RWPE1 (cell line): ENCODE measurements at regions not wholly inside any gene's neighbourhood (a gene's known extent, or its start where the extent isn't known, plus 50 kb on each side); places are given as distances from the start of the nearest gene placed in this dataset.

ENCODE experiments used
- CTCF ChIA-PET: fragments of 350-600 bp; sonication (Branson Sonifier 250); formaldehyde crosslinking; extraction: SDS; loops from one replicate; lab custom pipeline; 2021; lab: Yijun Ruan, JAX
- POLR2A ChIA-PET: fragments of 400-600 bp; formaldehyde crosslinking; extraction: SDS; loops from one replicate; lab custom pipeline; 2020; ENCODE audit warnings: antibody characterized with exemption; ENCODE audit not compliant: low non-redundant PET; lab: Yijun Ruan, JAX
- DNase-seq: peaks from one replicate; pipeline ENCODE4 v3.0.0; 2012; ENCODE audit warnings: low spot score
- H3K27ac ChIP-seq: fragments of 450-650 bp; 2 replicates; pipeline ENCODE4 v1.5.1; 2017
- CTCF ChIP-seq: fragments of 450-650 bp; conservative IDR thresholded peaks from 2 replicates; pipeline ENCODE4 v1.5.1; 2017; ENCODE audit warnings: low read depth, mild to moderate bottlenecking

- no peak for TF ChIP-seq CTCF
- H3K27ac ChIP-seq = no peak overlapping the region
- ChIA-PET POLR2A (no interaction called here), CTCF (no interaction called here)
- DNase-seq = no peak
Measured at GRCh38 chr2:15869396-15869795, 71.0 kb upstream of the MYCN start.

- no peak for TF ChIP-seq CTCF
- POLR2A ChIA-PET = no interaction called here
Measured at GRCh38 chr2:15869871-15870270, 70.5 kb upstream of the MYCN start.

GRCh38 chr2:15870565-15870964 lies 69.8 kb upstream of the MYCN start:
- ChIA-PET POLR2A (no interaction called here), CTCF (interaction anchor here (0.6 to 0.7 kb wide), 2 partner anchors 100 to 617 kb away, joined by 4 read pairs; no protein-coding TSS in a partner anchor)

More at GRCh38 chr2:15869871-15870270, 70.5 kb upstream of the MYCN start:
- DNase-seq = no peak
- no peak overlapping the region for H3K27ac ChIP-seq
- CTCF ChIA-PET = no interaction called here

GRCh38 chr2:15871239-15871783 lies 69.0 kb upstream of the MYCN start:
- POLR2A ChIA-PET = no interaction called here
- no peak overlapping the region for H3K27ac ChIP-seq
- CTCF ChIA-PET = interaction anchor here (0.6 to 0.7 kb wide), 2 partner anchors 100 to 616 kb away, joined by 4 read pairs; no protein-coding TSS in a partner anchor
- no peak for DNase-seq
- no peak for TF ChIP-seq CTCF

More at GRCh38 chr2:15870565-15870964, 69.8 kb upstream of the MYCN start:
- DNase-seq = no peak
- H3K27ac ChIP-seq = no peak overlapping the region
- no peak for TF ChIP-seq CTCF

- ChIA-PET POLR2A (no interaction called here), CTCF (interaction anchor here (0.7 kb wide), 1 partner anchor 67 kb away, joined by 4 read pairs; no protein-coding TSS in a partner anchor)
- no peak overlapping the region for H3K27ac ChIP-seq
- TF ChIP-seq CTCF = no peak
- DNase-seq = no peak
Measured at GRCh38 chr2:15872854-15873253, 67.5 kb upstream of the MYCN start.

GRCh38 chr2:15874321-15874720 lies 66.0 kb upstream of the MYCN start:
- no peak overlapping the region for H3K27ac ChIP-seq
- no peak for TF ChIP-seq CTCF
- CTCF ChIA-PET = interaction anchor here (0.6 to 0.9 kb wide), 2 partner anchors 105 to 320 kb away, joined by 3 read pairs; no protein-coding TSS in a partner anchor
- no peak for DNase-seq
- POLR2A ChIA-PET = no interaction called here
